ENCODE measurements at regions not wholly inside any gene's neighbourhood (a gene's known extent, or its start where the extent isn't known, plus 50 kb on each side); places are given as distances from the start of the nearest gene placed in this dataset.
A peak's percentile ranks its signal among the peaks of the same experiment; 100 is the strongest.

DNA sequence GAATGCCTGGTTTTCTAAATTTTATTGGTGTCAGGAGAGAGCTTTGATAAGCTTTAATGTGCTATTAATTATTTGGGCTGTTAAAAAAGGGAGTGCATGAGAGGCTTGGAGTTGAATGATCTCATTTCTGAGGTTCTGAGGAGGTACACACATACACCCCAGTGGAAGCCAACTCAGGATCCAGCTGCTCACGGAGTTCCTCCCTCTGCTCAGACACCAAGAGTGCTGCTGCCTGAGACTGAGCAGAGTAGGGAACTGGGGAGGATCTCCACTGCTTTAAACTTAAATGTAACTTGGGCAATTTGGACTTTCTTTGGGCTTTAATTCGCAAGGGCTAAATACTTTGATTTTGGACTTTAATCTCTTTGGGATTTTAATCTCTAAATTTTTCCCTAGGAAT lies 414.4 kb upstream of the CADM1 start:
- DNase-seq (ENCODE audit: low spot score): no peak

- DNase-seq (ENCODE audit: low spot score): no peak
Observed at GRCh38 chr11:115916608-115917007, 412.4 kb upstream of the CADM1 start.

- DNase-seq (ENCODE audit: low spot score): peak; percentile 2
Observed at GRCh38 chr11:115912484-115912945, 408.3 kb upstream of the CADM1 start.

DNA sequence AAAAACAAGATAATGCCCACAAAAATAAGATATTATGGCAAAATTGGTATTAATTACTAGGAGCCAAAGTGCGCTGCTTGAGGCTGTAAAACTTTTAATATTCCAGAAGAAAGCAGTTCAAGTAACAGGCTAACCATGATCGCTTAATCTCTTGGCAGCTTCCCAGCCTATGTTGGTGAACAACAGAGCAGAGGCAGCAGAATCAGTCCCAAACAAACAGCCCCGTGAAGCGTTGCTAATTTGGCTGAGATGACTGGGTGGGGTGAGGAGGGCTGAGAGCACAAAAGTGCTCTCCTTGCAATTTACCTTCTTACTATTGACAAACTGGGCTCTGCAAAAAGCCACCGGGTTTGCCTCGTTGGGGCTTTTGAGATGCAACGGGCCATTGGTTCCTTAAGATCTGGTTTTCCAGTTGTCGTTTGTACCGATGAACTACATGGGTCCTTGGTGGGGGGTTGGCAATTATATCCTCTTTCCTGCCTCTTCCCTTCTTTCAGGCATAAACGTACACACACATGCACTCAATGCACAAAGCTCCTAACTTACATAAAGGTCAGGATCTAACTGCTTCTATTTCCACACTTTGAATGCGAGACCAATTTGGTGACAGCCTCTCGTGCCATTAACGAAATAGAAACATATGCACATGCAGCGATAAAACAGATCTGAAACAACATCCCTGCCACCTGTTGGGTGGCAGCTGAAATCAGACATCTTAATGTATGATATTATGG lies 407.6 kb upstream of the CADM1 start:
- no peak for DNase-seq (ENCODE audit: low spot score)

DNA sequence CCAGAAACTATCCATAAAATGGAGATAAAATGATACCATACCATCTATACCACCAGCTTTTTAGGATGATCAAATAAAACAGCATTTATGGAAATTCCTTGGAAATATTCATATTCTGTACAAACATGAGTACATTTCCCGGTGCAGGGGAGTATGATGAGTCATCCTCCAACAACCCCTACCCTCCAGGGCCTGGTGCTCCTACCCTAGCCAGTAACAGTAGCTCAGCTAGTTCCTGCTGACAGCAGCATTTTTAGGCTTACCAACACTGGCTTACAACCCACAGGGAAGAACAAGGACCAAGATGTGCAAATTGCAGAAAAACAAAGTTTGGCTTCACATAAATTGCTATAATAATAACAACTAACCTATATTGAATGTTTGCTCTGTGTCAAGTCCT lies 406.2 kb upstream of the CADM1 start:
- no peak for DNase-seq (ENCODE audit: low spot score)

- peak; percentile 11 for DNase-seq (ENCODE audit: low spot score)
Observed at GRCh38 chr11:115906171-115906570, 402.0 kb upstream of the CADM1 start.

DNA sequence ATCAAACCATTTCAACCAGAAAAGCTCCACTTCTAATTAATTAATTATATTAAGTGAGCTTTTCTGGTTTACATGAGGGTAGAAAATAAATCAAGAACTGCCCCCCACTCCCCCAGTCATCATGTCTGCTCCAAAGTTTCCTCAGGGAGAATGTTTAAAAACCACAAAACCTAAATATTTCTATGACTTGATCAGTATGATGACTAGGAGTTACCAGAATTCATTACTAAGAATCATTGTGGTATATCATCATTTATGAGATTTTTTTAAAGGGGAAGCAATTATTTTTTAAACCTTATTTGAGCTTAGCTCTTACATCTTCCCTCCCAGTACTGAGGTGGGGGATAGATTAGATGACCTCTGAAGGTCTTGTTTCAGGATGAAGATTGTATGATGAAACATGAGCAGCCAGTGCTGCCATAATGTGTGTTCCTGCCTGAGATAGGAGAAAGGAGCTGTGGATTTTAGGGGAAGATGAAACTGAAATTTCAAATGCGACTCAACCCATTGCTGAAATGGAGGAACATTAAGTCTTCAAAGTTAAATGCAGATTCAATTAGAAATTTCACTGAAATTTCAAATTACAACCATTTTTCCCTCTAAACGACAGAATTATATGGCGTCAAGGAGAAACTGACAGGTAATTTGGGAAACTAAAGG lies 401.3 kb upstream of the CADM1 start:
- no peak for DNase-seq (ENCODE audit: low spot score)

DNA sequence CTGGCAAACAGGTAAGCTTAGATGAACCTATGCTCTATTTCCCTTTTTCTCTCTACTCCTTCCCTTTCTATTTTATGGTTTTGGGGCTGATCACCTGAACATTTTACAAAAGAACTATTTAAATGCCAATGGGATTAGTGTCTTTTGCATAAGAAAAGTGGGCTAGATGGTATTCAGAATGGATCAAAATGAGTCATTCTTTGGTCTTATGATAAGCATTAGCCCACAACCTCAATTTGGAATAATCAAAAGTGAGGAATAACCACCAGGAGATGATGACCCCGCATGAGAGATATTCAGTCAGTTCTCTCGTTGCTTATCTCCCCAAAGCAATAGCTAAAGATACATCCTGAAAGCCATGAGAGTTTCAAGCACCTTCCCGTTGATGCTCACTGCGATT lies 399.0 kb upstream of the CADM1 start:
- no peak for DNase-seq (ENCODE audit: low spot score)

- DNase-seq (ENCODE audit: low spot score): no peak
Observed at GRCh38 chr11:115901069-115901468, 396.9 kb upstream of the CADM1 start.

- no peak for DNase-seq (ENCODE audit: low spot score)
Observed at GRCh38 chr11:115900111-115900510, 395.9 kb upstream of the CADM1 start.

DNA sequence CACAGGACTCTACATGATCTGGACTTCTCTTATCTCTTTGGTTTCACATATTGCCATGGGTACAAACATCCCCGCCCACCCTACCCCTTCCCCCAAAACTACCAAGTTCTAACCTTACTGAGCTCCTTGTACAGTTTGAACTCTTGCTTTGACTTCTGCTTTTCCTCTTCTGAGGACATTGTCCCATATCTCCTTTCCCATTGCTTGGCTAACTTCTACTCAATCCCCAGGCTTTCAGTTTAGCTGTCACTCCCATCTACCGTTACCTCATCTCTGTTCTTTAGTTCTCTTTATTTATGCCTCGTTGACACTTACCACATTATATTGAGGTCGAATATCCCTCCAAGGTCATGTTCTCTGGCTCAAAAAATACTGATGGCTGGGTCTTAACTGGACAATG lies 393.5 kb upstream of the CADM1 start:
- no peak for DNase-seq (ENCODE audit: low spot score)

GRCh38 chr11:115896084-115896483 lies 391.9 kb upstream of the CADM1 start:
- no peak for DNase-seq (ENCODE audit: low spot score)

DNA sequence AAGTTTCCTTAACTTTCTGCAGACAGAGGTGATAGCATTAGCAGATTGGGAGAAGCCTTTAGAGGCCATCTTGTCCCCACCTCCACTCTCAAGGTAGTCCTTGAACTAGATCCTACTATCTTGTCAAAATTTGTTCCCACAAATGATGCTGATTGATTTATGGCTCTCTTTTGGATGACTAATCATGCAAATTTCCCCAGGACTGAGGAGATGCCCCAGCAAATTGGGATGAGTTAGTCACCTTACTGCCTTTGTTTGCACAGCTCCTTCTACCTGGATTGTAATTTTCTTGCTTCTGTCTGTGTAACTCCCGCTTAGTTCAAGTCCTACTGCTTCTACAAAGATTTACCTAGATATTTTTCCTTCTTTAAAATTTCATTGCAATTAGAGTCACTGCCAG lies 391.4 kb upstream of the CADM1 start:
- DNase-seq (ENCODE audit: low spot score): no peak

DNA sequence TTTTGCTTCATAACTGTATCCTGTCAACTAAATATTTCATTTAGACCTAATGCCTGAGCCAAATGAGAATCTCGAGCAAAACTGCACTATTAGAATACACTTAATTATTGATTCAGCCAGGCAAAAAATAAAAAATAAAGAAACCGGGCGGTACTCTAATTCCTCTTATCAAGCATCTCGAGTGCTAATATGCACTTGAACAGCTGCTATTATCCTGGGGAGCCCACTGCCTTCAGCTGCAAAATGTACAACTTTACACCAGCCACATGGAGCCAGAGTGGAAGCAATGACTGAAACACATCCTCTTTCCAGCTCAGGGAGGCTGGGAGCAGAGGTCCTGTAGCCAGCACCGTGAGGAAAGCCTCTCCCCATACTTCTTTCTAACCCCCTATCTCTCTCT lies 390.0 kb upstream of the CADM1 start:
- DNase-seq (ENCODE audit: low spot score): no peak

DNA sequence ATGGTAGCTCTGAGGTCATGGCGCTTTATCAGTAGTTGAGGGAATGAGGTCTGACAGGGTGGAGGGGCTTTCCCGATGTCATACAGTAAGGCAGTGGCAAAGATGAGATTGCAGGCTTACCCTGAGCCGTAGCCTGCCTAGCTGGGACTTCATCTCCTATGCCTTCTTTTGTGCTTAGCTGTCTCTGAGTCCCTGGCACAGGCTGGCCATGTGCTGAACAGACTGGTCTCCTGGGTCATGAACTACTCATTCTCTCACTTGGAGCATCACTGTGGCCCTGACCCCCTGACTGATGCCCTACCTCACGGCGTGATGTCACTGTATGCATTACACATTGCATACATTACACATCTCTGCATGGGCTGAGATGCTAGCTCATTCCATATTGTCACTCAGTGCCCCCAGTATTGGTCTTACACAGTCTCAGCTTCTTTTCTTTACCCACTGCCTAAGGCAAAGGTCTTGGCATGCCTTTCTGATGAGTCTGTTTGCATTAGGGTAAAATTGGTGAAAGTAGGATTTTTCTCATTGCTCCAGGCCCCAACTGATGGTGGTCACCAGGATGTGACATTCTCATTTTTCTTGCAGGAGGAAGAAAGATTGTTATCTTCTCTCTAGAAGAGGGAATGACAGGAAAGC lies 389.4 kb upstream of the CADM1 start:
- DNase-seq (ENCODE audit: low spot score): no peak

GRCh38 chr11:115892016-115892415 lies 387.8 kb upstream of the CADM1 start:
- DNase-seq (ENCODE audit: low spot score): no peak

- DNase-seq (ENCODE audit: low spot score): no peak
Observed at GRCh38 chr11:115891581-115891980, 387.4 kb upstream of the CADM1 start.

DNA sequence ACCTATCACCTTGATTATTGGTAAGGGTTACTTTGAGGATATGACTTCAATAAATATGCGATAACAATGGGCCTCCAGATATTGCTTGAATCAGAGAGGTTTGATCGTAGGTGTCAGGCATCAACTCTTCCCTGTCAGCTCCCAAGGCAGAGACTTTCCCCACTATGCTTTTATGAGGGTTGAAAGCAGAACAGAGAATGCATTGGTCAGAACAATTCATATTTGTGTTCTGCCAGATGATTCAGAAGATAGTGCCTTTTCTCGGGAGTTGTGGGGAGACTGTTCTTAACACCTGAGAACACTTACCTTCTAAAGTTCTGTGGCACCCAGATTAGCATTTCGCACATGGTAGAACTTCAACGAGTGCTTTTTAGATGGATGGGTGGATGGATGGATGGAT lies 386.3 kb upstream of the CADM1 start:
- no peak for DNase-seq (ENCODE audit: low spot score)

GRCh38 chr11:115889712-115890111 lies 385.5 kb upstream of the CADM1 start:
- no peak for DNase-seq (ENCODE audit: low spot score)

DNA sequence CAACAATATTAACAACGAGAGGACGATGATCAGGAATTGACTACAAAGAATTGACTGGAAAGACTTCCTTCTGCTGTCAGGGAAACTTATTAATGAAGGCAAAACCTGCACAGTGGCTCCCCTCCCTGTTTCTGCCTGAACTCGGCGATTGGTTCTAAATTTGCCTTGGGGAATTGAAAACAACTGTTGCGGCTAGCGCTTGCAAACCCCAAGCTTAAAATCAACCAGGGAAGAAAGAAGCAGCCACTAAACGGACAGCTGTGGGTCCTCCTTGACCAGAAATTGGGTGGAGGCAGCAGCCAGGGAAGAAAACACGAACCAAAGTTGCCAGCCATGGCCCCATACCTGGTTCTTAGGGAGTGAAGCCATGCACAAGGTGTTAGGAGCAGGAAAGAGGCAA lies 383.5 kb upstream of the CADM1 start:
- no peak for DNase-seq (ENCODE audit: low spot score)

DNA sequence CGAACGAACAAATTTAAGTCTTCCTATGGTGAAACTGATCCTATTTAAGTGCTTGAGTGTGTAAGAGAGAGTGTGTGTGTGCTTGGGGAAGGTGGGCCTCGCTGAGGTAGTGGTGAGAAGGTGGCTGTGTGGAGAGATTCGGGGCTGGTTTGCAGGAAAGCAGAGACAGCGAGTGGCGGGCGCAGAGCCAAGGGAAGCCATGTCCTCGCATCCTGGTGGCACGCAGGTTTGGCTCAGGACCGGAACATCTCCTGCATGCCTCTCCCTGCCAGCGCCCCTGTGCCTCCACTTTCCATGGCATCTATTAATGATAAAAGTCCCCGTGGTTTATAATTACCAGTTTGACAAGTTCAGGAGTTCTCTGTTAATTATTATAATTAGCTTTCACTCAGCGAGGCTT lies 383.1 kb upstream of the CADM1 start:
- DNase-seq (ENCODE audit: low spot score): no peak

GRCh38 chr11:115886422-115886733 lies 382.2 kb upstream of the CADM1 start:
- DNase-seq (ENCODE audit: low spot score): no peak
